Caki2 (cell line): ENCODE measurements at regions not wholly inside any gene's neighbourhood (a gene's known extent, or its start where the extent isn't known, plus 50 kb on each side); places are given as distances from the start of the nearest gene placed in this dataset.
A peak's percentile ranks its signal among the peaks of the same experiment; 100 is the strongest.

Experiments used
- DNase-seq: peaks from one replicate; pipeline ENCODE4 v3.0.0-alpha.2; 2015; ENCODE audit warnings: low read depth
- in situ Hi-C: cut with HindIII; loops from 2 replicates; pipeline ENCODE4 v1.10.0; 2016; ENCODE audit warnings: low sequenced_read_pairs, low pct_unique_long_range_greater_than_20kb, mixed read lengths

- no peak for DNase-seq
- in situ Hi-C loops: no loop called here
Observed at GRCh38 chr10:31660300-31660699, 268.3 kb downstream of the ARHGAP12 start.

- DNase-seq: no peak
- in situ Hi-C loops: no loop called here
Observed at GRCh38 chr10:31659665-31660064, 269.0 kb downstream of the ARHGAP12 start.

GRCh38 chr10:31657434-31657872 lies 271.2 kb downstream of the ARHGAP12 start:
- DNase-seq: no peak
- in situ Hi-C loops: no loop called here

GRCh38 chr10:31656851-31657433 lies 271.7 kb downstream of the ARHGAP12 start:
- in situ Hi-C loops: no loop called here
- DNase-seq: no peak

GRCh38 chr10:31652038-31652437 lies 276.6 kb downstream of the ARHGAP12 start:
- in situ Hi-C loops: no loop called here

GRCh38 chr10:31650010-31650409 lies 278.6 kb downstream of the ARHGAP12 start:
- in situ Hi-C loops: no loop called here
- DNase-seq: peak; percentile 53

More at GRCh38 chr10:31652038-31652437, 276.6 kb downstream of the ARHGAP12 start:
- no peak for DNase-seq

- DNase-seq: no peak
- in situ Hi-C loops: no loop called here
Observed at GRCh38 chr10:31648966-31649365, 279.7 kb downstream of the ARHGAP12 start.

- in situ Hi-C loops: no loop called here
- DNase-seq: no peak
Observed at GRCh38 chr10:31647861-31648260, 280.8 kb downstream of the ARHGAP12 start.

GRCh38 chr10:31646519-31646918 lies 282.1 kb downstream of the ARHGAP12 start:
- in situ Hi-C loops: no loop called here
- no peak for DNase-seq

- DNase-seq: no peak
- in situ Hi-C loops: no loop called here
Observed at GRCh38 chr10:31645786-31646185, 282.8 kb downstream of the ARHGAP12 start.

- no peak for DNase-seq
- in situ Hi-C loops: no loop called here
Observed at GRCh38 chr10:31644931-31645633, 283.5 kb downstream of the ARHGAP12 start.

- no peak for DNase-seq
- in situ Hi-C loops: no loop called here
Observed at GRCh38 chr10:31642281-31642680, 286.4 kb downstream of the ARHGAP12 start.

- DNase-seq: no peak
- in situ Hi-C loops: no loop called here
Observed at GRCh38 chr10:31635415-31636065, 293.1 kb downstream of the ARHGAP12 start.

- no peak for DNase-seq
- in situ Hi-C loops: no loop called here
Observed at GRCh38 chr10:31635009-31635408, 293.6 kb downstream of the ARHGAP12 start.

- no peak for DNase-seq
- in situ Hi-C loops: no loop called here
Observed at GRCh38 chr10:31630861-31631567, 297.6 kb downstream of the ARHGAP12 start.

- DNase-seq: no peak
- in situ Hi-C loops: no loop called here
Observed at GRCh38 chr10:31625566-31625965, 303.1 kb downstream of the ARHGAP12 start.

- in situ Hi-C loops: no loop called here
- DNase-seq: no peak
Observed at GRCh38 chr10:31624611-31625010, 304.0 kb downstream of the ARHGAP12 start.

- in situ Hi-C loops: no loop called here
- DNase-seq: no peak
Observed at GRCh38 chr10:31623947-31624346, 304.7 kb downstream of the ARHGAP12 start.

- in situ Hi-C loops: no loop called here
- no peak for DNase-seq
Observed at GRCh38 chr10:31623466-31623865, 304.4 kb downstream of the ZEB1 start.
